A673 (cell line): ENCODE measurements at regions not wholly inside any gene's neighbourhood (a gene's known extent, or its start where the extent isn't known, plus 50 kb on each side); places are given as distances from the start of the nearest gene placed in this dataset.

Experiments
- CTCF ChIP-seq: fragments of 300-800, 200-600 bp; sonication (generic); conservative IDR thresholded peaks from 2 replicates; pipeline ENCODE4 v1.5.1; 2017; ENCODE audit warnings: low read depth, mild to moderate bottlenecking, antibody characterized with exemption, low read length, moderate library complexity, mixed read lengths
- EZH2 ChIP-seq: fragments of 200-600 bp; sonication (generic); IDR thresholded peaks from 2 replicates; pipeline ENCODE4 v1.6.1; 2017; ENCODE audit warnings: borderline replicate concordance, low read depth, mild to moderate bottlenecking, mixed read lengths, antibody characterized with exemption, low read length; ENCODE audit not compliant: poor library complexity, severe bottlenecking

GRCh38 chr4:158991534-158992155, 111.2 kb upstream of the RAPGEF2 start:
- TF ChIP-seq EZH2 (no peak), CTCF (no peak)
